ENCODE measurements at regions not wholly inside any gene's neighbourhood (a gene's known extent, or its start where the extent isn't known, plus 50 kb on each side); places are given as distances from the start of the nearest gene placed in this dataset.

- ATAC-seq, result no peak
- TF ChIP-seq TCF4 (CRISPR knock-in tag; IDR thresholded peaks at IDR 0.05; ENCODE audit: borderline replicate concordance) (no peak), GLIS3 (CRISPR knock-in tag; IDR thresholded peaks at IDR 0.05) (no peak), ESRRG (CRISPR knock-in tag; IDR thresholded peaks at IDR 0.05) (no peak)
Observed at GRCh38 chr11:31882951-31883392, 71.8 kb upstream of the PAX6 start.

DNA sequence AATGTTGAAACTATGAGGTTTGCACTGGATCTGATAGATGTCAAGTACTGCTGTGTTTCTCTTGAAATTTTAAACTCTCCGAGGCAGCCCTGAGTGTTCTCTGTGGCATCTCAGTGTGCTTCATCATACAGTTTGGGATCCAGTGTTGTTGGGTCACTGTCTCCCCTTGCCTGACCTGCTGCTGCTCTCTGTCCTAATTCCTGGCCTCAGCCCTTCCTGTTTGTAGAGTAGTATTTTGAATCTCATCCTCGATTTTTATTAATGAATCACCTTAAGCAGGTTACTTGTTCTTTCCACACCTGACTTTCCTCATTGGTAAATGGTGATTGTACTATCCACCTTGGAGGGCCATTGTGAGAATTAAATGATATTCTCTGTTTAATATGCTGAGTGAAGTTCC is 70.7 kb upstream of the PAX6 start:
- no peak for ATAC-seq
- no peak for TF ChIP-seq ZNF70 (CRISPR knock-in tag; IDR thresholded peaks at IDR 0.05)
- TF ChIP-seq ISL1 (CRISPR knock-in tag; IDR thresholded peaks at IDR 0.05), result no peak
- no peak for TF ChIP-seq SNAI2 (CRISPR knock-in tag; IDR thresholded peaks at IDR 0.05)
- no peak for TF ChIP-seq BACH2 (CRISPR knock-in tag; IDR thresholded peaks at IDR 0.05; ENCODE audit: borderline replicate concordance)
- TF ChIP-seq TOX (CRISPR knock-in tag; IDR thresholded peaks at IDR 0.05; ENCODE audit: borderline replicate concordance), result no peak
- no peak for TF ChIP-seq ZFP3 (CRISPR knock-in tag; IDR thresholded peaks at IDR 0.05)
- TF ChIP-seq OSR1 (CRISPR knock-in tag; IDR thresholded peaks at IDR 0.05), result no peak
- TF ChIP-seq TCF4 (CRISPR knock-in tag; IDR thresholded peaks at IDR 0.05; ENCODE audit: borderline replicate concordance), result no peak
- no peak for TF ChIP-seq POU6F1 (CRISPR knock-in tag; IDR thresholded peaks at IDR 0.05; ENCODE audit: borderline replicate concordance, low read depth)
- TF ChIP-seq, protein P1, sequence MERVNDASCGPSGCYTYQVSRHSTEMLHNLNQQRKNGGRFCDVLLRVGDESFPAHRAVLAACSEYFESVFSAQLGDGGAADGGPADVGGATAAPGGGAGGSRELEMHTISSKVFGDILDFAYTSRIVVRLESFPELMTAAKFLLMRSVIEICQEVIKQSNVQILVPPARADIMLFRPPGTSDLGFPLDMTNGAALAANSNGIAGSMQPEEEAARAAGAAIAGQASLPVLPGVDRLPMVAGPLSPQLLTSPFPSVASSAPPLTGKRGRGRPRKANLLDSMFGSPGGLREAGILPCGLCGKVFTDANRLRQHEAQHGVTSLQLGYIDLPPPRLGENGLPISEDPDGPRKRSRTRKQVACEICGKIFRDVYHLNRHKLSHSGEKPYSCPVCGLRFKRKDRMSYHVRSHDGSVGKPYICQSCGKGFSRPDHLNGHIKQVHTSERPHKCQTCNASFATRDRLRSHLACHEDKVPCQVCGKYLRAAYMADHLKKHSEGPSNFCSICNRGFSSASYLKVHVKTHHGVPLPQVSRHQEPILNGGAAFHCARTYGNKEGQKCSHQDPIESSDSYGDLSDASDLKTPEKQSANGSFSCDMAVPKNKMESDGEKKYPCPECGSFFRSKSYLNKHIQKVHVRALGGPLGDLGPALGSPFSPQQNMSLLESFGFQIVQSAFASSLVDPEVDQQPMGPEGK (CRISPR knock-in tag; IDR thresholded peaks at IDR 0.05; ENCODE audit: borderline replicate concordance), result no peak
- TF ChIP-seq, protein P2, sequence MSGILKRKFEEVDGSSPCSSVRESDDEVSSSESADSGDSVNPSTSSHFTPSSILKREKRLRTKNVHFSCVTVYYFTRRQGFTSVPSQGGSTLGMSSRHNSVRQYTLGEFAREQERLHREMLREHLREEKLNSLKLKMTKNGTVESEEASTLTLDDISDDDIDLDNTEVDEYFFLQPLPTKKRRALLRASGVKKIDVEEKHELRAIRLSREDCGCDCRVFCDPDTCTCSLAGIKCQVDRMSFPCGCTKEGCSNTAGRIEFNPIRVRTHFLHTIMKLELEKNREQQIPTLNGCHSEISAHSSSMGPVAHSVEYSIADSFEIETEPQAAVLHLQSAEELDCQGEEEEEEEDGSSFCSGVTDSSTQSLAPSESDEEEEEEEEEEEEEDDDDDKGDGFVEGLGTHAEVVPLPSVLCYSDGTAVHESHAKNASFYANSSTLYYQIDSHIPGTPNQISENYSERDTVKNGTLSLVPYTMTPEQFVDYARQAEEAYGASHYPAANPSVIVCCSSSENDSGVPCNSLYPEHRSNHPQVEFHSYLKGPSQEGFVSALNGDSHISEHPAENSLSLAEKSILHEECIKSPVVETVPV (CRISPR knock-in tag; IDR thresholded peaks at IDR 0.05), result no peak
- TF ChIP-seq CREB5 (CRISPR knock-in tag; IDR thresholded peaks at IDR 0.05; ENCODE audit: low read depth), result no peak
- TF ChIP-seq GLIS3 (CRISPR knock-in tag; IDR thresholded peaks at IDR 0.05), result no peak
- TF ChIP-seq CSDC2 (CRISPR knock-in tag; IDR thresholded peaks at IDR 0.05), result no peak
- no peak for TF ChIP-seq ZNF8 (CRISPR knock-in tag; IDR thresholded peaks at IDR 0.05)
- no peak for TF ChIP-seq ZC3H10 (CRISPR knock-in tag; IDR thresholded peaks at IDR 0.05)
- no peak for TF ChIP-seq RARB (CRISPR knock-in tag; IDR thresholded peaks at IDR 0.05)
- no peak for TF ChIP-seq ESRRG (CRISPR knock-in tag; IDR thresholded peaks at IDR 0.05)

DNA sequence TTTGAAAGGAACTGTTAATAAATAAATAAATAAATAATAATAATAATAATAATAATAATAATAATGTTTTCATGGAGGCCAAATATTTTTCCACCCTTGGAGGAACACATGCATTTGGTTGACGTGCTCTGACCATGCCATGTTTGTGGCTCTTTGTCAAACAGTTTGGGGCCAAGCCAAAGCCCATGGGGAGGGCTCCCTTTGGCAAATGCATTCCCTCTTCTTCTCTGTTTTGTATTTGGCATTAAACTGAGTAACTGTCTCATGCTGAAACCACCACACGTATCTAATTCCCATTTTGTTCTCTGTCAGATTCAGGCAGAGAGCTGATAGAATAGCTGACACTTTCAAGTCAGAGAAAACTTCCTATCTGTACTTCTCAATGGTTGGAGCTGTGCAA is 68.6 kb upstream of the PAX6 start:
- no peak for ATAC-seq
- no peak for TF ChIP-seq ZNF8 (CRISPR knock-in tag; IDR thresholded peaks at IDR 0.05)
- no peak for TF ChIP-seq TOX (CRISPR knock-in tag; IDR thresholded peaks at IDR 0.05; ENCODE audit: borderline replicate concordance)
- TF ChIP-seq, protein P3, sequence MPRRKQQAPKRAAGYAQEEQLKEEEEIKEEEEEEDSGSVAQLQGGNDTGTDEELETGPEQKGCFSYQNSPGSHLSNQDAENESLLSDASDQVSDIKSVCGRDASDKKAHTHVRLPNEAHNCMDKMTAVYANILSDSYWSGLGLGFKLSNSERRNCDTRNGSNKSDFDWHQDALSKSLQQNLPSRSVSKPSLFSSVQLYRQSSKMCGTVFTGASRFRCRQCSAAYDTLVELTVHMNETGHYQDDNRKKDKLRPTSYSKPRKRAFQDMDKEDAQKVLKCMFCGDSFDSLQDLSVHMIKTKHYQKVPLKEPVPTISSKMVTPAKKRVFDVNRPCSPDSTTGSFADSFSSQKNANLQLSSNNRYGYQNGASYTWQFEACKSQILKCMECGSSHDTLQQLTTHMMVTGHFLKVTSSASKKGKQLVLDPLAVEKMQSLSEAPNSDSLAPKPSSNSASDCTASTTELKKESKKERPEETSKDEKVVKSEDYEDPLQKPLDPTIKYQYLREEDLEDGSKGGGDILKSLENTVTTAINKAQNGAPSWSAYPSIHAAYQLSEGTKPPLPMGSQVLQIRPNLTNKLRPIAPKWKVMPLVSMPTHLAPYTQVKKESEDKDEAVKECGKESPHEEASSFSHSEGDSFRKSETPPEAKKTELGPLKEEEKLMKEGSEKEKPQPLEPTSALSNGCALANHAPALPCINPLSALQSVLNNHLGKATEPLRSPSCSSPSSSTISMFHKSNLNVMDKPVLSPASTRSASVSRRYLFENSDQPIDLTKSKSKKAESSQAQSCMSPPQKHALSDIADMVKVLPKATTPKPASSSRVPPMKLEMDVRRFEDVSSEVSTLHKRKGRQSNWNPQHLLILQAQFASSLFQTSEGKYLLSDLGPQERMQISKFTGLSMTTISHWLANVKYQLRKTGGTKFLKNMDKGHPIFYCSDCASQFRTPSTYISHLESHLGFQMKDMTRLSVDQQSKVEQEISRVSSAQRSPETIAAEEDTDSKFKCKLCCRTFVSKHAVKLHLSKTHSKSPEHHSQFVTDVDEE (CRISPR knock-in tag; IDR thresholded peaks at IDR 0.05), result no peak
- no peak for TF ChIP-seq PPARA (CRISPR knock-in tag; IDR thresholded peaks at IDR 0.05; ENCODE audit: borderline replicate concordance)
- TF ChIP-seq CSDC2 (CRISPR knock-in tag; IDR thresholded peaks at IDR 0.05), result no peak

DNA sequence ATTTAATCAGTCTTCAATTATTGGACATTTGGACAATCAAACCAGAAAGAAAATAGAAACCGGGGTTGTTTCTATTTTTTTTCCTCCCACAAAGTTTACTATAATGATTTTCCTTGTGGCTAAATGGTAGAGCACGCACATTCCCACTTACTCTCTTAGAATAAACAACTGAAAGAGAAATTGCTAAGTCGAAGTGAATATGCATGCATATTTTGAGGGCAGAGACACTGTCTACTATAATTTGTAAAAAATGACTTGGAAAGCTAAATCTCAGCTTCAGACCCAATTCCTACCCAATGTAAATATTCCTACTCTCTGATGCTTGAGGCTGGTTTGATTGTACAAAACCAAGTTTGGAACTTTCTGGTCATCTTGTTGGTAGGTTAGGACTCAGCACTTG is 66.7 kb upstream of the PAX6 start:
- ATAC-seq, result no peak
- TF ChIP-seq ZC3H10 (CRISPR knock-in tag; IDR thresholded peaks at IDR 0.05), result no peak
- TF ChIP-seq ZFP30 (CRISPR knock-in tag; IDR thresholded peaks at IDR 0.05), result no peak
- TF ChIP-seq ZNF70 (CRISPR knock-in tag; IDR thresholded peaks at IDR 0.05), result no peak
- no peak for TF ChIP-seq GLIS3 (CRISPR knock-in tag; IDR thresholded peaks at IDR 0.05)
- no peak for TF ChIP-seq CSDC2 (CRISPR knock-in tag; IDR thresholded peaks at IDR 0.05)
- TF ChIP-seq ESRRG (CRISPR knock-in tag; IDR thresholded peaks at IDR 0.05), result no peak
- no peak for TF ChIP-seq CREB5 (CRISPR knock-in tag; IDR thresholded peaks at IDR 0.05; ENCODE audit: low read depth)
- TF ChIP-seq PPARA (CRISPR knock-in tag; IDR thresholded peaks at IDR 0.05; ENCODE audit: borderline replicate concordance), result no peak
- TF ChIP-seq TOX (CRISPR knock-in tag; IDR thresholded peaks at IDR 0.05; ENCODE audit: borderline replicate concordance), result no peak
- TF ChIP-seq ZNF8 (CRISPR knock-in tag; IDR thresholded peaks at IDR 0.05), result no peak
- no peak for TF ChIP-seq ARNTL (CRISPR knock-in tag; IDR thresholded peaks at IDR 0.05; ENCODE audit: borderline replicate concordance, low read depth)
- TF ChIP-seq, protein P2 (CRISPR knock-in tag; IDR thresholded peaks at IDR 0.05), result no peak
- TF ChIP-seq ZNF565 (CRISPR knock-in tag; conservative IDR thresholded peaks at IDR 0.05; ENCODE audit: low read depth), result no peak
